ENCODE measurements at regions not wholly inside any gene's neighbourhood (a gene's known extent, or its start where the extent isn't known, plus 50 kb on each side); places are given as distances from the start of the nearest gene placed in this dataset.
"Not testable (repeated sequence)": the region's sequence is repeated elsewhere in the genome, so short reads cannot be mapped to it uniquely, and the experiment has no call there.

- no peak for DNase-seq
Observed at GRCh38 chr1:188958461-188959115, 1519.1 kb downstream of the BRINP3 start.

GRCh38 chr1:188986745-188987417 is 1490.8 kb downstream of the BRINP3 start:
- no peak for DNase-seq

GRCh38 chr1:188988589-188988988 is 1489.1 kb downstream of the BRINP3 start:
- DNase-seq: no peak

- DNase-seq: no peak
Observed at GRCh38 chr1:188991221-188991930, 1486.3 kb downstream of the BRINP3 start.

- no peak for DNase-seq
Observed at GRCh38 chr1:189007824-189008223, 1469.8 kb downstream of the BRINP3 start.

GRCh38 chr1:189021577-189021976 is 1456.1 kb downstream of the BRINP3 start:
- no peak for DNase-seq

- no peak for DNase-seq
Observed at GRCh38 chr1:189022015-189022414, 1455.6 kb downstream of the BRINP3 start.

- DNase-seq: no peak
Observed at GRCh38 chr1:189027512-189027911, 1450.2 kb downstream of the BRINP3 start.

GRCh38 chr1:189033169-189033568 is 1444.5 kb downstream of the BRINP3 start:
- DNase-seq: no peak

GRCh38 chr1:189036628-189037027 is 1441.0 kb downstream of the BRINP3 start:
- no peak for DNase-seq

GRCh38 chr1:189046127-189046526 is 1431.5 kb downstream of the BRINP3 start:
- no peak for DNase-seq

GRCh38 chr1:189084811-189085210 is 1392.9 kb downstream of the BRINP3 start:
- no peak for DNase-seq

- DNase-seq: no peak
Observed at GRCh38 chr1:189103956-189104355, 1373.7 kb downstream of the BRINP3 start.

- DNase-seq: no peak
Observed at GRCh38 chr1:189117072-189117770, 1360.4 kb downstream of the BRINP3 start.

GRCh38 chr1:189121941-189122340 is 1355.7 kb downstream of the BRINP3 start:
- DNase-seq: no peak

GRCh38 chr1:189125694-189126093 is 1352.0 kb downstream of the BRINP3 start:
- DNase-seq: no peak

- DNase-seq: no peak
Observed at GRCh38 chr1:189131576-189131975, 1346.1 kb downstream of the BRINP3 start.

GRCh38 chr1:189139748-189140147 is 1337.9 kb downstream of the BRINP3 start:
- not testable (repeated sequence) for DNase-seq

- no peak for DNase-seq
Observed at GRCh38 chr1:189141056-189141455, 1336.6 kb downstream of the BRINP3 start.

GRCh38 chr1:189149547-189150375 is 1327.9 kb downstream of the BRINP3 start:
- no peak for DNase-seq

- DNase-seq: no peak
Observed at GRCh38 chr1:189150624-189151023, 1327.0 kb downstream of the BRINP3 start.

GRCh38 chr1:189151361-189151760 is 1326.3 kb downstream of the BRINP3 start:
- no peak for DNase-seq

GRCh38 chr1:189152685-189153084 is 1325.0 kb downstream of the BRINP3 start:
- no peak for DNase-seq
